ENCODE measurements at regions not wholly inside any gene's neighbourhood (a gene's known extent, or its start where the extent isn't known, plus 50 kb on each side); places are given as distances from the start of the nearest gene placed in this dataset.
A peak's percentile ranks its signal among the peaks of the same experiment; 100 is the strongest.
"Not testable (repeated sequence)": the region's sequence is repeated elsewhere in the genome, so short reads cannot be mapped to it uniquely, and the experiment has no call there.

- TF ChIP-seq STAT1 (IDR thresholded peaks at IDR 0.05; ENCODE audit: unreplicated experiment): no peak
- peak; percentile 28 to 60; a peak in 3 of 4 replicates for TF ChIP-seq CTCF (conservative IDR thresholded peaks at IDR 0.05; ENCODE audit: low read depth in 2 of 2)
- no peaks in the 10 kb centered on the region for H3K27me3 Mint-ChIP-seq (ENCODE audit: insufficient read depth, low read depth, poor library complexity)
- no peaks in the 10 kb centered on the region for H3K4me1 ChIP-seq (ENCODE audit: insufficient read depth)
- H3K27ac ChIP-seq (ENCODE audit: low read depth): no peak overlapping the region
- H3K4me2 ChIP-seq: no peak overlapping the region
- H3K9me2 ChIP-seq (ENCODE audit: insufficient read depth): peaks cover 3% of the 10 kb centered on the region; the same call in 1 of the 2 replicates
- H3K9me3 Mint-ChIP-seq: no peaks in the 10 kb centered on the region
- H3K36me3 Mint-ChIP-seq (ENCODE audit: low read depth): no peaks in the 10 kb centered on the region
- peak; percentile 45; the same call in 2 of the 3 replicates for ATAC-seq
- H3K27ac Mint-ChIP-seq: no peak overlapping the region
- H3K36me3 ChIP-seq (ENCODE audit: insufficient read depth): no peaks in the 10 kb centered on the region
- no peak overlapping the region for H3K4me3 Mint-ChIP-seq
- peak; percentile 42 for DNase-seq (ENCODE audit: low spot score)
- H4K20me1 ChIP-seq (replicated peaks; ENCODE audit: insufficient read depth): no peaks in the 10 kb centered on the region
- no peaks in the 10 kb centered on the region for H3K27me3 ChIP-seq (ENCODE audit: insufficient read depth)
- H3K4me1 Mint-ChIP-seq: no peaks in the 10 kb centered on the region
- H3K4me3 ChIP-seq: no peak overlapping the region
- no peaks in the 10 kb centered on the region for H3K79me2 ChIP-seq (replicated peaks; ENCODE audit: insufficient read depth)
- no peaks in the 10 kb centered on the region for H3F3A ChIP-seq (replicated peaks; ENCODE audit: low read depth)
- H2AFZ ChIP-seq: no peak overlapping the region
Observed at GRCh38 chr1:188735567-188735966, 1742.1 kb downstream of the BRINP3 start.

GRCh38 chr1:188749275-188749674 is 1728.4 kb downstream of the BRINP3 start:
- H3K27me3 Mint-ChIP-seq (ENCODE audit: insufficient read depth, low read depth, poor library complexity): peaks cover 14% of the 10 kb centered on the region
- H3K4me3 ChIP-seq: not testable (repeated sequence)

GRCh38 chr1:188752027-188752426 is 1725.6 kb downstream of the BRINP3 start:
- H2AFZ ChIP-seq; ATAC-seq; H3K27me3 ChIP-seq (ENCODE audit: insufficient read depth); H3K27ac Mint-ChIP-seq; H4K20me1 ChIP-seq (replicated peaks; ENCODE audit: insufficient read depth); H3K4me1 ChIP-seq (ENCODE audit: insufficient read depth); H3K4me3 Mint-ChIP-seq; H3K4me3 ChIP-seq; H3K27ac ChIP-seq (ENCODE audit: low read depth); H3F3A ChIP-seq (replicated peaks; ENCODE audit: low read depth); DNase-seq (ENCODE audit: low spot score); H3K4me2 ChIP-seq; H3K79me2 ChIP-seq (replicated peaks; ENCODE audit: insufficient read depth): not testable (repeated sequence)
- Histone ChIP-seq H3K9me2 (ENCODE audit: insufficient read depth) (peaks cover 11% of the 10 kb centered on the region), H3K36me3 (ENCODE audit: insufficient read depth) (peaks cover 22% of the 10 kb centered on the region)
- Mint-ChIP-seq H3K36me3 (ENCODE audit: low read depth) (peaks cover 45% of the 10 kb centered on the region), H3K9me3 (peaks cover 51% of the 10 kb centered on the region), H3K27me3 (ENCODE audit: insufficient read depth, low read depth, poor library complexity) (peaks cover 14% of the 10 kb centered on the region), H3K4me1 (peaks cover 16% of the 10 kb centered on the region)

More at GRCh38 chr1:188749275-188749674, 1728.4 kb downstream of the BRINP3 start:
- ATAC-seq; H2AFZ ChIP-seq; H3K4me3 Mint-ChIP-seq; H4K20me1 ChIP-seq (replicated peaks; ENCODE audit: insufficient read depth); H3F3A ChIP-seq (replicated peaks; ENCODE audit: low read depth); H3K27ac Mint-ChIP-seq; H3K79me2 ChIP-seq (replicated peaks; ENCODE audit: insufficient read depth); H3K4me2 ChIP-seq; H3K27me3 ChIP-seq (ENCODE audit: insufficient read depth); H3K27ac ChIP-seq (ENCODE audit: low read depth); H3K4me1 ChIP-seq (ENCODE audit: insufficient read depth): not testable (repeated sequence)
- H3K4me1 Mint-ChIP-seq: peaks cover 16% of the 10 kb centered on the region
- peak; percentile 73 for TF ChIP-seq NANOG (IDR thresholded peaks at IDR 0.05; ENCODE audit: borderline replicate concordance)
- TF ChIP-seq POLR2AphosphoS5 (IDR thresholded peaks at IDR 0.05; ENCODE audit: low read depth): 0 out of 2 replicates have a peak, but pooled peaks have one; percentile 25
- H3K9me3 Mint-ChIP-seq: peaks cover 50% of the 10 kb centered on the region
- H3K36me3 Mint-ChIP-seq (ENCODE audit: low read depth): peaks cover 47% of the 10 kb centered on the region
- peaks cover 11% of the 10 kb centered on the region for H3K9me2 ChIP-seq (ENCODE audit: insufficient read depth)
- peak; percentile 70 for DNase-seq (ENCODE audit: low spot score)
- H3K36me3 ChIP-seq (ENCODE audit: insufficient read depth): peaks cover 22% of the 10 kb centered on the region

- Histone ChIP-seq H3K4me3 (peak overlapping the region; percentile 54), H3K4me2 (peak overlapping the region; percentile 31)
- H3K4me1 Mint-ChIP-seq; H4K20me1 ChIP-seq (replicated peaks; ENCODE audit: insufficient read depth); H3K79me2 ChIP-seq (replicated peaks; ENCODE audit: insufficient read depth); H3F3A ChIP-seq (replicated peaks; ENCODE audit: low read depth); H3K4me3 Mint-ChIP-seq; H3K27me3 Mint-ChIP-seq (ENCODE audit: insufficient read depth, low read depth, poor library complexity); H3K27ac ChIP-seq (ENCODE audit: low read depth); ATAC-seq; H3K36me3 ChIP-seq (ENCODE audit: insufficient read depth); H3K9me3 Mint-ChIP-seq; H3K9me2 ChIP-seq (ENCODE audit: insufficient read depth); H2AFZ ChIP-seq; H3K4me1 ChIP-seq (ENCODE audit: insufficient read depth); H3K27me3 ChIP-seq (ENCODE audit: insufficient read depth); H3K36me3 Mint-ChIP-seq (ENCODE audit: low read depth): not testable (repeated sequence)
- 0 out of 2 replicates have a peak overlapping the region, but pooled peaks have one; percentile 65 for H3K27ac Mint-ChIP-seq
- peak; percentile 22 for DNase-seq (ENCODE audit: low spot score)
Observed at GRCh38 chr1:188757747-188758146, 1719.9 kb downstream of the BRINP3 start.

Data from GM23338 (cell line).